ENCODE measurements at regions not wholly inside any gene's neighbourhood (a gene's known extent, or its start where the extent isn't known, plus 50 kb on each side); places are given as distances from the start of the nearest gene placed in this dataset.

GRCh38 chr6:126761854-126762253 lies 356.6 kb upstream of the RSPO3 start:
- H3K4me1 ChIP-seq (ENCODE audit: insufficient read depth) = no peaks in the 10 kb centered on the region
- Mint-ChIP-seq H3K36me3 (ENCODE audit: low read depth) (no peaks in the 10 kb centered on the region), H3K27me3 (ENCODE audit: insufficient read depth, low read depth, poor library complexity) (no peaks in the 10 kb centered on the region), H3K4me3 (no peak overlapping the region), H3K27ac (no peak overlapping the region), H3K9me3 (no peaks in the 10 kb centered on the region), H3K4me1 (no peaks in the 10 kb centered on the region)
- no peak for TF ChIP-seq STAT1 (IDR thresholded peaks at IDR 0.05; ENCODE audit: unreplicated experiment)
- no peak for TF ChIP-seq CREB1 (CRISPR knock-in tag; IDR thresholded peaks at IDR 0.05; ENCODE audit: low read depth)
- no peak for TF ChIP-seq JUNB (IDR thresholded peaks at IDR 0.05; ENCODE audit: unreplicated experiment)
- no peak for TF ChIP-seq ZNF331 (CRISPR knock-in tag; IDR thresholded peaks at IDR 0.05; ENCODE audit: low read depth)
- no peak for TF ChIP-seq CTCF (conservative IDR thresholded peaks at IDR 0.05; ENCODE audit: low read depth in 2 of 2)
- no peak for TF ChIP-seq POLR2AphosphoS5 (IDR thresholded peaks at IDR 0.05; ENCODE audit: low read depth)
- no peak for TF ChIP-seq NANOG (IDR thresholded peaks at IDR 0.05; ENCODE audit: borderline replicate concordance)
- no peak for TF ChIP-seq REST (IDR thresholded peaks at IDR 0.05; ENCODE audit: unreplicated experiment)
- no peak for TF ChIP-seq EZH2 (IDR thresholded peaks at IDR 0.05; ENCODE audit: low read depth, unreplicated experiment)
- no peak for TF ChIP-seq ZNF462 (CRISPR knock-in tag; IDR thresholded peaks at IDR 0.05)
- no peak for TF ChIP-seq EZH2phosphoT487 (IDR thresholded peaks at IDR 0.05; ENCODE audit: unreplicated experiment)
- TF ChIP-seq ETS1 (IDR thresholded peaks at IDR 0.05) = no peak
- no peak for TF ChIP-seq ZNF114 (CRISPR knock-in tag; IDR thresholded peaks at IDR 0.05)
- H2AFZ ChIP-seq = no peak overlapping the region
- no peak overlapping the region for H3K27ac ChIP-seq (ENCODE audit: low read depth)
- H3K27me3 ChIP-seq (ENCODE audit: insufficient read depth) = no peaks in the 10 kb centered on the region
- DNase-seq (ENCODE audit: low spot score) (no peak), ATAC-seq (no peak)
- H3K36me3 ChIP-seq (ENCODE audit: insufficient read depth) = no peaks in the 10 kb centered on the region
- no peaks in the 10 kb centered on the region for H3F3A ChIP-seq (replicated peaks; ENCODE audit: low read depth)
- no peak overlapping the region for H3K4me2 ChIP-seq
- no peaks in the 10 kb centered on the region for H4K20me1 ChIP-seq (replicated peaks; ENCODE audit: insufficient read depth)
- H3K79me2 ChIP-seq (replicated peaks; ENCODE audit: insufficient read depth) = no peaks in the 10 kb centered on the region
- no peak overlapping the region for H3K4me3 ChIP-seq
- no peaks in the 10 kb centered on the region; the same call in 1 of the 2 replicates for H3K9me2 ChIP-seq (ENCODE audit: insufficient read depth)
